ENCODE measurements at regions not wholly inside any gene's neighbourhood (a gene's known extent, or its start where the extent isn't known, plus 50 kb on each side); places are given as distances from the start of the nearest gene placed in this dataset.

DNA sequence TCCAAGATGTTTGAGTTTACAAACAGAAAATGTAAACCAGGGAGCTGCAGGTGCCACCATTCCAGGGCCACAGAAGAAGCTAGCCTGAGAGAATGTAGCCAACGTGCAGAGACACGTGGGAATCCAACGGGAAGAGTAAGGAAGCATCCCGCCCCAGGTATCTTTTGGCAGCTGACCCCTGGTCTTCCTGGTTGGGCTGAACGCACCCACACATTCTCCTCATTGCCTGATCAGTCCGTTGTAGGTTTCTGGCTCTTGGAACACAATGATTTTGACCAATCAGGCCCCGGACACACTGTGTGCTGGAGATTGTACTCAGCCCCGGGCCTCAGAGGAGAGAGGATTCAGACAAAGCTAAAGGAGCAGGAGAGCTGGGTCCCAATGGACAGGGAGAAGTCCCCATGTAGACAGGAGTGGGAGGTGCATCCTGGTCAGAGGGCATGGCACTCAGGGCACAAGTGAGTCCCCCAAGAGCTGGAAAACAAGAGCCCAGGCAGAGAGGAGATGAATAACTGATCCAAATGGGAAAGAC lies 102.3 kb downstream of the TPRA1 start:
- TF ChIP-seq POLR2A (IDR thresholded peaks at IDR 0.05; ENCODE audit: low read depth, low read length): no peak
- TF ChIP-seq, protein P1, sequence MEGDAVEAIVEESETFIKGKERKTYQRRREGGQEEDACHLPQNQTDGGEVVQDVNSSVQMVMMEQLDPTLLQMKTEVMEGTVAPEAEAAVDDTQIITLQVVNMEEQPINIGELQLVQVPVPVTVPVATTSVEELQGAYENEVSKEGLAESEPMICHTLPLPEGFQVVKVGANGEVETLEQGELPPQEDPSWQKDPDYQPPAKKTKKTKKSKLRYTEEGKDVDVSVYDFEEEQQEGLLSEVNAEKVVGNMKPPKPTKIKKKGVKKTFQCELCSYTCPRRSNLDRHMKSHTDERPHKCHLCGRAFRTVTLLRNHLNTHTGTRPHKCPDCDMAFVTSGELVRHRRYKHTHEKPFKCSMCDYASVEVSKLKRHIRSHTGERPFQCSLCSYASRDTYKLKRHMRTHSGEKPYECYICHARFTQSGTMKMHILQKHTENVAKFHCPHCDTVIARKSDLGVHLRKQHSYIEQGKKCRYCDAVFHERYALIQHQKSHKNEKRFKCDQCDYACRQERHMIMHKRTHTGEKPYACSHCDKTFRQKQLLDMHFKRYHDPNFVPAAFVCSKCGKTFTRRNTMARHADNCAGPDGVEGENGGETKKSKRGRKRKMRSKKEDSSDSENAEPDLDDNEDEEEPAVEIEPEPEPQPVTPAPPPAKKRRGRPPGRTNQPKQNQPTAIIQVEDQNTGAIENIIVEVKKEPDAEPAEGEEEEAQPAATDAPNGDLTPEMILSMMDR (IDR thresholded peaks at IDR 0.05; ENCODE audit: extremely low read depth in 1 of 2, insufficient read depth in 1 of 2, low read depth in 1 of 2, low read length in 2 of 2): no peak

All from endothelial cell of umbilical vein (primary cell).